ENCODE measurements at regions not wholly inside any gene's neighbourhood (a gene's known extent, or its start where the extent isn't known, plus 50 kb on each side); places are given as distances from the start of the nearest gene placed in this dataset.

DNA sequence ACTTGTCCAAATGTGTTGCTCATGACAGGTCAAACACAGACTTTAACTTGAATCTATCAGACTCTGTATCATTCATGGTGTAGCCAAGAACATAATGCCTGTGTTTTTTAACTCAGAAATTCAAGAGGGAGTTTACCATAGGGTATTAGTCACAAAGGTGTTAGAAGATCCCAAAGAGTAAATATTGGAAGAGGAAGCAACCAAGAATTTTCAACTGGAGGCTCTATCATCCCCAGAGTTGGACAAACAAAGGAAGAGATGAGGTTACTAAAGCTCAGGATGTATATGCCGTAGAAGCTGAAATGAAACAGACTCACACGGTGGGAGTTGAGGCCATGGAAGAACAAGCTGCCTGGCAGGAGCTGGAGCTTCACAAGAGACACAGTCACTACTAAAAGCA lies 116.2 kb upstream of the COL8A1 start:
- TF ChIP-seq, protein P1, sequence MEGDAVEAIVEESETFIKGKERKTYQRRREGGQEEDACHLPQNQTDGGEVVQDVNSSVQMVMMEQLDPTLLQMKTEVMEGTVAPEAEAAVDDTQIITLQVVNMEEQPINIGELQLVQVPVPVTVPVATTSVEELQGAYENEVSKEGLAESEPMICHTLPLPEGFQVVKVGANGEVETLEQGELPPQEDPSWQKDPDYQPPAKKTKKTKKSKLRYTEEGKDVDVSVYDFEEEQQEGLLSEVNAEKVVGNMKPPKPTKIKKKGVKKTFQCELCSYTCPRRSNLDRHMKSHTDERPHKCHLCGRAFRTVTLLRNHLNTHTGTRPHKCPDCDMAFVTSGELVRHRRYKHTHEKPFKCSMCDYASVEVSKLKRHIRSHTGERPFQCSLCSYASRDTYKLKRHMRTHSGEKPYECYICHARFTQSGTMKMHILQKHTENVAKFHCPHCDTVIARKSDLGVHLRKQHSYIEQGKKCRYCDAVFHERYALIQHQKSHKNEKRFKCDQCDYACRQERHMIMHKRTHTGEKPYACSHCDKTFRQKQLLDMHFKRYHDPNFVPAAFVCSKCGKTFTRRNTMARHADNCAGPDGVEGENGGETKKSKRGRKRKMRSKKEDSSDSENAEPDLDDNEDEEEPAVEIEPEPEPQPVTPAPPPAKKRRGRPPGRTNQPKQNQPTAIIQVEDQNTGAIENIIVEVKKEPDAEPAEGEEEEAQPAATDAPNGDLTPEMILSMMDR (IDR thresholded peaks at IDR 0.05; ENCODE audit: low read depth, low read length) = no peak
- no peak for DNase-seq (ENCODE audit: low read depth, low spot score)
- in situ Hi-C loops (cut with HindIII; ENCODE audit: low sequenced_read_pairs) = no loop called here
- no peak overlapping the region for H3K4me3 ChIP-seq (ENCODE audit: low read depth, low read length)

DNA sequence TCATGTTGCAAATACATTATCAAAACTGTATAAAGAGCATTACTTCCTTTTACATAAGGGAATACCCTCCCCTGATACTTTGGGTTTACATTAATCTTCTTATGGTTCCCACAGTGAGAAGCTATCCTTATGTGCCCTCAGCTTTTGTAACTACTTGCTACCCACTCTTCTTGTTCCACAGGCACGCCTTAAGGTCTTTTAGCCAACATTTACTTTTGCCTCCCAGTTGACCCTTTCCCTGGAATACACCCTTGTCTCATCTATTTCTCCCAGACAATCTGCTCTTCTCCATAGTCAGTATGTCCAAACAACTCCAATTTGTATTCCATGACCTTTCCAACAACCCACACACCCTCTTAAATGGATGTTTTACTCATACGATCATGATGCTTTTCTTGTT lies 116.8 kb upstream of the COL8A1 start:
- TF ChIP-seq, protein P1 (IDR thresholded peaks at IDR 0.05; ENCODE audit: low read depth, low read length) = no peak
- in situ Hi-C loops (cut with HindIII; ENCODE audit: low sequenced_read_pairs) = no loop called here
- no peak for DNase-seq (ENCODE audit: low read depth, low spot score)
- H3K4me3 ChIP-seq (ENCODE audit: low read depth, low read length) = no peak overlapping the region

DNA sequence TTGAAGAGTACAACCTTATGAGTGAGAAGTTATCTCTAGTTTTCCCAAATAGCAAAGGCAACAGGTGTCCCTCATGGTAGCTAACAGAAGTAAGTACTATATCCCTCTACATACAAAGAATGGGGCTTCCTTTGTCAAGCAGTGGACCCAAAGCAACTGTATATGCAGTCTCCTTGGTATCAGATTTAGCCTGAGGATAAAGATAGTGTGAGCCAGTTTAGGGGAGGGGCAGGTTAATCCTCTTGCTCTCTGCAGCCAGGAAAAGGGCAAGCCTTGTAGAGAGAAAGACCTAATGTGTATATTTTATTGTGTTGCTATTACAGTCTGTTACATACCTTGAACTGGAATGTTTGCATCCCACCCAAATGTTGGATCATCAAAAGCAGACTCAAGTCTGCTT lies 117.9 kb upstream of the COL8A1 start:
- DNase-seq (ENCODE audit: low read depth, low spot score) = no peak
- TF ChIP-seq, protein P1 (IDR thresholded peaks at IDR 0.05; ENCODE audit: low read depth, low read length) = no peak
- in situ Hi-C loops (cut with HindIII; ENCODE audit: low sequenced_read_pairs) = no loop called here
- no peak overlapping the region for H3K4me3 ChIP-seq (ENCODE audit: low read depth, low read length)

DNA sequence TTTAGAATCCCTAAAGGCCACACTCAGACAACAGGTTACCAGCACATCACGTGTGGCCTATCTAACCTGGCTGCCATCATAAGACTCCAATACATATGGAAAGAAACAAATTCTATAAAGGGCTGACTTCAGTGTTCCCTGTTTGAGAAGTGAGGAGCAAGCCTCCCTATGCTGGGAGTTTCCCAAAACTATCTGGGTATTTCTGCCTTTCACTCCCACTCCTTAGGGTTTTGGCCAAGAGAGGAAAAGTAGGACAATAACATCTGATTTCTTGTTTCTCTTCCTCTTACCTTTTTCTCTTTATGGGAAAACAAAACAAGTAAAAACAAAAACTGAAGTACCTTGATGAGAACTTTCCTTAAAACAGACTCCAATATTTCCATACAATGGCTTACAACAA lies 121.5 kb upstream of the COL8A1 start:
- no peak for DNase-seq (ENCODE audit: low read depth, low spot score)
- TF ChIP-seq, protein P1 (IDR thresholded peaks at IDR 0.05; ENCODE audit: low read depth, low read length) = no peak
- no peak overlapping the region for H3K4me3 ChIP-seq (ENCODE audit: low read depth, low read length)
- in situ Hi-C loops (cut with HindIII; ENCODE audit: low sequenced_read_pairs) = no loop called here

DNA sequence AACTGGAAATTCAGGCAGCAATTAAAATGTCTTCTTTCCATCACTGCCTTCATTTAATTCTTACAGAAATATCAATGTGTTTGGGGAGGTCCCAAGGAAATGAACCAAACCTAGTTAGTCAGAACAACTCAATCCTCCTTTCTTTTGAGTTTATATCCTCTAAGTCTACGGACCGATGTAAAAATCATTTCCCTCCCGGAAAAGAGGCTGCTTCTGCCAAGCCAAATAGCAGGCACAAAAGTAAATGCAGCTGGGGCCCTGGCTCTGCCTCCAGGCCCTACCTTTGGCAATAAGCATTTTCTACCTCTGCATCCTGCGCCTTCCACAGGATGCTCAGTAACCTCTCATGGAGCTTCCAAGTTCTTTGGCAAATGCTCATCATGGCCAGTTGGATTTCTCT lies 122.5 kb upstream of the COL8A1 start:
- no peak overlapping the region for H3K4me3 ChIP-seq (ENCODE audit: low read depth, low read length)
- TF ChIP-seq, protein P1 (IDR thresholded peaks at IDR 0.05; ENCODE audit: low read depth, low read length) = no peak
- no peak for DNase-seq (ENCODE audit: low read depth, low spot score)
- in situ Hi-C loops (cut with HindIII; ENCODE audit: low sequenced_read_pairs) = no loop called here

DNA sequence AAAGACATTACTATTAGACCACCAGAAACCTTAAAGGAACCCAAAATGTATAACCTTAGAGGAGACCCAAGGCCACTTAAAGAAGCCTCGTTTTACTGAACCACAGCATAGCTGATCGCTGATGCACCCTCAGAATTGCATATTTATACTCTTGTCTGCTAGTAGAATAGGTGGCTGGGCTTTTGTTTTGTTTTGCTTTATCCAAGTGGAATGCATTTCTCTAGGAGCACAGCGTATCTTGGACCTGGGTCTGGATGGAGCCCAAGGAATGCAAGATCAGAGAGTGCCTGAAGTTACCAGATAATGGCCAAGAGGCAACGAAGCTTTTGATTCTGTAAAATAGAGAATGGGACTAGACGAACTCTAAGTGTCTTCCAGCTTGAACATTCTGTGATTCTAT lies 129.2 kb upstream of the COL8A1 start:
- TF ChIP-seq, protein P1 (IDR thresholded peaks at IDR 0.05; ENCODE audit: low read depth, low read length) = no peak
- H3K4me3 ChIP-seq (ENCODE audit: low read depth, low read length) = no peak overlapping the region
- DNase-seq (ENCODE audit: low read depth, low spot score) = peak; percentile 91
- in situ Hi-C loops (cut with HindIII; ENCODE audit: low sequenced_read_pairs) = no loop called here

DNA sequence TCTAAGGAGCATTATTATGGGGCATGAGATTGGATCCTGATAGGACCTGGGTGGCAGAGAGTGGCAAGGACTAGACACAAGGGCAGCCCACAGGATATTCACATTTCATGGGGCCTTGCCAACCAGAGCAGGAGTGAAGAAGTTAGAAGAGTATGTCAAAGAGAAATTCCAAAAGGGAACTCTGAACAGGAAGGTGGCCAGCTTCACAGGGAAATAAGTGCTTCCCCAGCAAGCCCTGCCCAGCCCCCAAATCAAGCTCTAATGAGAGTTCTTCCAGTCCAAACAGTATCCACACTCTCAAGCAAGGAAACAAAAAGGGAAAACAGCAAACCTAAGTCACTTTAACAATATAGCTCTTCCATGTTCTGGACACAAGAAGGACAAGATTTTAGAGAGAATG lies 130.2 kb upstream of the COL8A1 start:
- in situ Hi-C loops (cut with HindIII; ENCODE audit: low sequenced_read_pairs) = no loop called here
- TF ChIP-seq, protein P1 (IDR thresholded peaks at IDR 0.05; ENCODE audit: low read depth, low read length) = no peak
- H3K4me3 ChIP-seq (ENCODE audit: low read depth, low read length) = no peak overlapping the region
- DNase-seq (ENCODE audit: low read depth, low spot score) = no peak
